GM21360 (cell line): ENCODE measurements at regions not wholly inside any gene's neighbourhood (a gene's known extent, or its start where the extent isn't known, plus 50 kb on each side); places are given as distances from the start of the nearest gene placed in this dataset.

Experiments
- ATAC-seq: cut with Tn5 transposase; IDR thresholded peaks from one replicate; pipeline ENCODE4 v1.9.1; 2021; ENCODE audit warnings: mild to moderate bottlenecking, moderate library complexity; ENCODE audit not compliant: unreplicated experiment

- ATAC-seq, result no peak
These were observed 106.6 kb upstream of the ANKRD55 start for GRCh38 chr5:56339732-56340131.

GRCh38 chr5:56337715-56338319, 104.7 kb upstream of the ANKRD55 start:
- ATAC-seq, result no peak

GRCh38 chr5:56335212-56335611, 102.1 kb upstream of the ANKRD55 start:
- no peak for ATAC-seq

DNA sequence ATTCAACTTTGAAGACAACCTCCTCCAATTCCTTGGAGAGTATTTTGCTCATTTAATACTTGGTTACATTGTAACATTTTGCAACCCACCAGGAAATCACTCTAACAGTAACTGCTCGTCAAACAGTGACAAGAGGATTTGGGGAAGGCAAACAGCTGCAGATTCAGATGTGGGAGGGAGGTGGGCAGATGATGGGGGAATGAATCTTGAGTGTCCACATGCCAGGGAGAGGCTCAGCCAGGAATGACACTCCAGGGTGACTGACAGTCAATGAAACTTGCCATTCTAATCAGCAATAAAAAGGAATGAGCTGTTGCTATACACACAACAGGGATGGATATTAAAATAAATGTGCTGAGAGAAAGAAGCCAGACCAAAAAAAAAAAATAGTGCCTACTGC, 97.7 kb upstream of the ANKRD55 start:
- no peak for ATAC-seq

DNA sequence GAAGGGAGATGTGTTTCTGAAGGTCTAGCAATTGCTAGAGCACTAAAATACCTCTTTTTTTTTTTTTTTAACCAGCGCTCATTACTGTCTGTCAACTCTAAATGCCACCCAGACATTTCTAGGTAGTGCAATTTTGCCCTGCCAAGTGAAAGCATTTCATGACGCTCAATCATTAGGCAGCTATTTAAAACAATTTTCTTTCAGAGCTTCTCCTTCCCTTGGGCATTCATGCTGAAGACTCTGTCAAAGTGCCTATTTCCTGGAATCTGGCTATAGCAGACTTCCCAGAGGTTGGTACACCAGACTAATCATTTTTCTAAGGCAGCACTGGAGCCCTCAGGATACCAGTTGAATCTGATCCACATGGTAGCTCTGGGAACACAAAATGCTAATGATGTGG, 97.0 kb upstream of the ANKRD55 start:
- no peak for ATAC-seq

DNA sequence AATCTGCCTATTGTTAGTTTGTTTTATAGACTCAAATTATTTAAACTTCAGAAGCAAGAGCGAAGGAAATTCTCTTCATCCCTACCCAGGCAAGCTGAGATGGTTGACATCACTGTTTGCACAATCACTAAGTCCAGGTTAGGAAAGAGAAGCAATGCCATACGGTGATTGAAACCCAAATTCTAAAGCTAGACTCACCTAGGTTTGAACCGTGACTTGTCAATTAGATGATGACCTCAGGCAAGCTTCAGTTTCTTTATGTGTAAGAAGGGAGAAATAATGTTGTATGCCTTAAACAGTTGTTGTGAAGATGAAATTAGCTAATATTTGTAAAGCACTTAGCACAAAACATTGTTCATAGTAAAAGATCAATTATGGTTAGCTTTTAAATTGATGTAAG, 96.5 kb upstream of the ANKRD55 start:
- peak; percentile 73 for ATAC-seq

DNA sequence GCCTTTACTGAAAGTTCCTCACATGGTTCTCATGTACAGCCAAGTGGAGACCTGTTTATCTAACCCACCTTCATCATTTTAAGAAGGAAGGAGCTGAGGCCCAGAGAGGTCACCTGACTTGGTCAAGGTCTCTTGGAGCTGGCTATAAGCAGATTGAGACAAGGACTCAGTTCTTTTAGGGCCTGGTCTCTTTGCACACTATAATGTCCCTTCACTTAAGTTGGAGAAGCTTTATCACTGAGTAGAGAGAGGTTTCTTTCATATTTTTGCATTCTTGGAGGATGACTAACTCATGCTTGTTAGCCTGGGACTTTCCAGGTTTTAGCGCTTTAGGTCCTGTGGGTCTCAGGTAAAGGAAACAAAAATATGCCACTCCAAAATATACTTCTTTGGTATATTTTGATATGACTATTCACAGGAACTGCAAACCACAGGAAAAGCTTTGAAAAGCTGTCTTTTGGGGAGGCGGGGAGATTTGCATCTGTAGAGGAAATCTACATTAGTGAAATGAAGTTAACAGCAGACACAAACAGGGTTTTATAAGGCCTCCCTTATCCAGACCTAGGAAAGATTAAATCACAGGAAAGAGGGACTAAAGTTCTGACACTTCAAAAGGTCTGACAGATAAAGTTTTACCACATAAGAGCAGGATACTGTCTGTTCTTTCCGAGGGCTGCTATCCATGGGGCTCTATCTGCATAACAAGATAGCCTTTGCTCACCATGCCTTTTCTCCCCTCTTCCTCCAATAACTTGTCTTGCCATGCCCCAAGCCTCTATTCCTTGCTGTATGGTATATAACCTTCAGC, 95.8 kb upstream of the ANKRD55 start:
- peak; percentile 60 for ATAC-seq

- ATAC-seq, result no peak
These were observed 94.7 kb upstream of the ANKRD55 start for GRCh38 chr5:56327809-56328208.

DNA sequence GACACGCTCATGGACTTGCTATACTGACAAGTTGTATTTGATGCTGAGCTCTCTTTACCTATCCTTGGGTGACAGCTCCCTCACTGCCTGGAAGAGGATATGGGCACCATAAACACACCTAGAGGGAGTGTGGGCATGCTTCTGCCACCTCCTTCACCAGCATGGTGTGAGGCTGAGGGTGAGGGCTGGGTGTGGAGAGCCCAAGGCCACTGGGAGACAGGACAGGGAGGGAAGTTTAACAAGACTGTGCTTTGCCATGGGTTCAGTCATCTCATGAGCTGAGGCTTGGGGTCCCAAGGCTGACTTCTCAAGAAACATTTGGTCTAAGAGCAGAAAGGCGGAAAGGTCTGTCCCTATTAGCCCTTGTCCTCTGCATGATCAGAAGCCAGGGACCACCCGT, 93.6 kb upstream of the ANKRD55 start:
- no peak for ATAC-seq

GRCh38 chr5:56326116-56326515, 93.0 kb upstream of the ANKRD55 start:
- ATAC-seq, result no peak

GRCh38 chr5:56325039-56325438, 91.9 kb upstream of the ANKRD55 start:
- no peak for ATAC-seq

DNA sequence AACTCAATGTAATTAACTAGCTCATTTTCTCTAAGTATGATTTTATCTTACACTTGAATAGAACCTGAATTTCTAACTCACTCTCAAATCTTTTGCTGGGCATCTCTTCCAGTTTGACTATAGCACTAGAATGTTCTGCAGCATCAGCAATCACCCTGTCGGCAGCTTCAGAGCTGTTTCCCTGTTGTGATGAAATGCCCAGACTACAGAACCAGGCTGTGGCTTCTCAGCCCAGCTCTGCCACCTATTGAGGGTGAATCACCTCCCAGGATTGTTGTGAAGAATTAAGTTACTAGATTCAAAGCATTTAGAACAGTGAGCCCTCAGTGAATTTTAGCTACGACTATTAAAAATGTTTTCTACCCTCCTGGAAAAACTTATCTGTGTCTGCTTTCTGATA, 90.4 kb upstream of the ANKRD55 start:
- ATAC-seq, result no peak

DNA sequence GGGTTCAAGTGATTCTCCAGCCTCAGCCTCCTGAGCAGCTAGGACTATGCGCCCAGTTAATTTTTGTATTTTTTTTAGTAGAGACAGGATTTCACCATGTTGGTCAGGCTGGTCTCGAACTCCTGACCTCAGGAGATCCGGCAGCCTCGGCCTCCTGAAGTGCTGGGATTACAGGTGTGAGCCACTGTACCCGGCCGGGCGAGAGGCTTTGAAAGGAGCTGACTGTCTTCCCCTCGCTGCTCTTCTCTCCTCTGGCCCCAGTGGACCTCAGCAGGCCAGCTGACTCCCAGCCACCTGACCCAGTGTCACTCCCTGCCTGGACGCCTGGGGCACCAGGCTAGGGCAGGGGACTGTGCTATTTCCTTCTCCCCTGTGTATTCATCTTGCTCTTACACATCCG, 89.5 kb upstream of the ANKRD55 start:
- ATAC-seq, result no peak

- no peak for ATAC-seq
These were observed 88.2 kb upstream of the ANKRD55 start for GRCh38 chr5:56321236-56321881.

DNA sequence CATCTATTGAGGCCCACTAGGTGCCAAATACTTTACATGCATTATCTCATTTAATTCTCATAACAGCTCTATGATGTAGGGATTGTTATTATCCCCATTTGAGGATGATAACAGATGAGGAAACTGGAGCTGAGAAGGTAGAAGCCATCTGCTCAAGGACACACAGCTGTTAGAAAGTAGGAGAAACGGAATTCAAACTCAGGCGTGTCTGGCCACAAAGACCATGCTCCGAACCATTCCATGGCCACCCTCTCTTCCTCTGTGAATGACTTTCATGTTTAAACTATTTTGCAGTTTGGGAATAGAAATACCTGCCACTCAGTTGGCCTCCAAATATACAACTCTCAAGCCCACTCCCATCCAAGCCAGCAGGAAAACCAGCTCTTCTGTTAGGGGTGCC, 87.6 kb upstream of the ANKRD55 start:
- no peak for ATAC-seq

GRCh38 chr5:56319526-56320181, 86.5 kb upstream of the ANKRD55 start:
- no peak for ATAC-seq

- ATAC-seq, result no peak
These were observed 84.9 kb upstream of the ANKRD55 start for GRCh38 chr5:56317923-56318561.

DNA sequence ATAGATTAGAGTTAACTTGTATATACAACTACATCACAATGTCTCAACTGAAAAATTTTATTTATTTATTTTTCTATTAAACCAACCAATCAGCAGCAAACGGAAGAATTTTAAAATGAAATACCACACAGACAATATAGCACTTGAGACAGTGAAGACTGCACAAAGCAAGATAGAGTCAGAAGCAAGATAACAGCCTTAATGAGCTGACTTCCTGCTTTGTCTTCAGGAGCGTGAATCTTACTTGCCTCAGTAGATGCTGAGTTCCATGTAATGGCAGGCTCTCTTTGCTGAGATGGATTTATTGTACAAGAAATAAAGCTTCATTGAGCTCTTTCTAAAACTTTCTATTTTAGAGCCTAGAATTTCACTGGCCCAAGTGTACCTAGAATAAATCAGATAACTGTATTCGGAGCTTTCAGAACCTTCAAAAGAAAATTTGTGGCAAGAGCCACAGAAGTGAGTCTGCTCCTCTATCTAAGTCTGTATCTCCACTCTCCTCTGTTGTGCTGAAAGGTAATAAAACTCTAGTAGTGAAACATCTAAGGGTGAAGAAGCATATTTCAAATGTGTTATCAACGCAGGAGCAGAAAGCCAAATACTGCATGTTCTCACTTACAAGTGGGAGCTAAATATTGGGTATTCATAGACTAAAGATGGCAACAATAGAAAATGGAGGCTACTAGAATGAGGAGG, 83.3 kb upstream of the ANKRD55 start:
- no peak for ATAC-seq

DNA sequence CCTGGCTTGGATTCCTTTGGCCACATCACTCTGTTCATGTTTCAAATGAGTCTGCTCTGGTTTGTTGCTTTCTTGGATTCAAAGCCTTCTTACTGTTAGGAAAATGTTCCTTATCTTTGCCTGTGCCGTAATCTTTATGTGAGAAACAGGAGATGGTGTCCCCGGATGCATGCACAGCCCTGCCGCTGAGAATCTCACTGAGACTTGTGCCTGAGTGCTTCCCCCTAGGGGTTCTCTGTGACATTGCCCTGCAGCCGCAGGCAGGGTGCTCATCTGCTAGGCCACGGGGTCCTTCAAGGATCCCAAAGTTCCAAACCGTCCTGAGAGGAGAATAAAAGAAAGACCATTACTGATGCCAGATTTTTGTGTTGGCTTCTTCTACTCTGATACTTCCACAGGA, 81.4 kb upstream of the ANKRD55 start:
- ATAC-seq, result peak; percentile 58

- no peak for ATAC-seq
These were observed 80.5 kb upstream of the ANKRD55 start for GRCh38 chr5:56313596-56313995.
